Bronchial epithelial cell (primary cell): ENCODE measurements at regions not wholly inside any gene's neighbourhood (a gene's known extent, or its start where the extent isn't known, plus 50 kb on each side); places are given as distances from the start of the nearest gene placed in this dataset.

ENCODE experiments used
- DNase-seq: peaks from one replicate; pipeline ENCODE4 v3.0.0-alpha.2; 2010; ENCODE audit warnings: low read depth
- FAIRE-seq: peaks from 2 replicates; lab custom pipeline; 2011; peaks lifted over from hg19 to GRCh38; lab: Jason Lieb, UNC
- H3K27me3 ChIP-seq: 2 replicates; pipeline ENCODE4 v1.5.1; 2011; ENCODE audit warnings: low read length; ENCODE audit not compliant: control insufficient read depth, insufficient read depth
- H3K36me3 ChIP-seq: 2 replicates; pipeline ENCODE4 v1.5.1; 2011; ENCODE audit warnings: low read length; ENCODE audit not compliant: control insufficient read depth, insufficient read depth
- H3K4me3 ChIP-seq: 2 replicates; pipeline ENCODE4 v1.5.1; 2011; ENCODE audit warnings: mild to moderate bottlenecking, low read depth, low read length, control low read depth
- CTCF ChIP-seq: IDR thresholded peaks from 2 replicates; pipeline ENCODE4 v1.5.1; 2011; ENCODE audit warnings: mild to moderate bottlenecking, moderate library complexity, low read length, control low read depth, inconsistent platforms; ENCODE audit not compliant: insufficient read depth, severe bottlenecking

GRCh38 chr2:193024791-193025190 is 830.1 kb upstream of the TMEFF2 start:
- TF ChIP-seq CTCF: no peak
- no peaks in the 10 kb centered on the region for H3K27me3 ChIP-seq
- no peaks in the 10 kb centered on the region for H3K36me3 ChIP-seq
- FAIRE-seq (no peak), DNase-seq (no peak)
- H3K4me3 ChIP-seq: no peak overlapping the region

GRCh38 chr2:193011870-193012269 is 817.1 kb upstream of the TMEFF2 start:
- no peaks in the 10 kb centered on the region for H3K27me3 ChIP-seq
- DNase-seq (no peak), FAIRE-seq (no peak)
- no peaks in the 10 kb centered on the region for H3K36me3 ChIP-seq
- no peak overlapping the region for H3K4me3 ChIP-seq
- TF ChIP-seq CTCF: no peak

GRCh38 chr2:192993059-192993458 is 798.3 kb upstream of the TMEFF2 start:
- TF ChIP-seq CTCF: no peak
- FAIRE-seq: no peak
- Histone ChIP-seq H3K4me3 (no peak overlapping the region), H3K27me3 (no peaks in the 10 kb centered on the region), H3K36me3 (no peaks in the 10 kb centered on the region)
- no peak for DNase-seq

- DNase-seq (no peak), FAIRE-seq (no peak)
- Histone ChIP-seq H3K27me3 (no peaks in the 10 kb centered on the region), H3K36me3 (no peaks in the 10 kb centered on the region), H3K4me3 (no peak overlapping the region)
- TF ChIP-seq CTCF: no peak
Observed at GRCh38 chr2:192983173-192983572, 788.4 kb upstream of the TMEFF2 start.

- Histone ChIP-seq H3K4me3 (no peak overlapping the region), H3K27me3 (no peaks in the 10 kb centered on the region), H3K36me3 (no peaks in the 10 kb centered on the region)
- TF ChIP-seq CTCF: no peak
- no peak for DNase-seq
- no peak for FAIRE-seq
Observed at GRCh38 chr2:192978395-192978794, 783.7 kb upstream of the TMEFF2 start.

GRCh38 chr2:192971981-192972380 is 777.2 kb upstream of the TMEFF2 start:
- DNase-seq: no peak
- no peak overlapping the region for H3K4me3 ChIP-seq
- FAIRE-seq: no peak
- H3K27me3 ChIP-seq: no peaks in the 10 kb centered on the region
- no peak for TF ChIP-seq CTCF
- H3K36me3 ChIP-seq: no peaks in the 10 kb centered on the region
